CD4-positive, alpha-beta T cell treated with Interleukin-2 at 100 ng/mL for 4 hours (primary cell): ENCODE measurements at regions not wholly inside any gene's neighbourhood (a gene's known extent, or its start where the extent isn't known, plus 50 kb on each side); places are given as distances from the start of the nearest gene placed in this dataset.

ENCODE experiments used
- DNase-seq: peaks from one replicate; pipeline ENCODE4 v3.0.0-alpha.2; 2020; ENCODE audit warnings: low spot score

DNA sequence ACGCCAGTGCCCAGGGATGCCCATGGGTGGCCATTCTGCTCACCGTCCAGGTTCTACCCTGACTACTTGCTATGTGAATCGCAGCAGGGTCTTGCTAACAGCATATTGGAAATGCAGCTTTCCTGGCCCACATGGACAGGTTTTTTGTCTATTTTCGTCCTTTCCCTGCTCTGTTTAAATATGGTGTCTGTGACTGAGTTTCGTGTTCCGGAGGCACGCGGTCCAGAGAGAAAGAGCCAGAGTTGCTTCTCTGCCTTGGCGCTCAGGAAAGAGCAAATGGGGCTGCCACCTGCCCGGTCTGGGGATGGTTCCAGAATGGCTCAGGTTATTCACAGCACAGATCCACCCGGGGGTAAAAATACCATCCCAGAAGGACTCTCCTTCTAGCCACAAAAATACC is 456.2 kb downstream of the BCL11A start:
- no peak for DNase-seq

DNA sequence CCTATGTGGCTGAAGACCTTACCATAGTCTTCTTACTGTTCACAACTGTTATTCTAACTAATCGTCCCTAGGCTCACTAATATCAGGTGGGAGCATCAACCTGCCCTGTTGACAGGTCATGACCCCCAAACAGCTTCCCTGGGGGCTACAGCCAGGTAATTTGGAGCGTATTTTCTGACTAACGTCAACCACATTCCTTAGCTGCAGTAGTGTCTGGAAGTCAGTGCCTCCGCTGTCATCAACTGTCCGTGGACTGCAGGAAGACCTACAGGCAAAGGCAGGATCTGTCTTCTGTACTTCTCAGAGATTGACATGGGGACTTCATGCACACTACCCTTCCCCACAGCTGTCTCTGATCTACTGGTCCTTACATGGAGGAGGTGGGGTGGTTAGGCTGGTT is 456.9 kb downstream of the BCL11A start:
- DNase-seq: no peak

DNA sequence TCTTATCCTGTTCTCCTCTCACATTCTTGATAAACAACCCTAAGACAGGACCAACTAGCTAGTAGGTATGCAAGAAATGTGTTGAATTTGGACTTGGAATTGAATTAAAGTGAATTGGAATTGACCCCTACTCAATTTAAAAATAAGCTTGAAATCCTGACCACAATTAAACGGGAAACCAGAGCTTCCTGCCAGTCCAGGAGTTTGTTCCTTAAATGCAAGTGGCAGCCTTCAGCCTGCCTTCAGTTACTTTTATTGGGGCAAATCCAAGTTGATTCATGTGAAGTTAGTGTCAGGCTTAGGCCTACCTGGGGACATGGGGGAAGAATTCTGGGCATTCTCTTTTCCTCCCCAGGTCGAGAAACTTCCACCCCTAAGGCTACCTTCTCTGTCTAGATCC is 457.6 kb downstream of the BCL11A start:
- no peak for DNase-seq

DNA sequence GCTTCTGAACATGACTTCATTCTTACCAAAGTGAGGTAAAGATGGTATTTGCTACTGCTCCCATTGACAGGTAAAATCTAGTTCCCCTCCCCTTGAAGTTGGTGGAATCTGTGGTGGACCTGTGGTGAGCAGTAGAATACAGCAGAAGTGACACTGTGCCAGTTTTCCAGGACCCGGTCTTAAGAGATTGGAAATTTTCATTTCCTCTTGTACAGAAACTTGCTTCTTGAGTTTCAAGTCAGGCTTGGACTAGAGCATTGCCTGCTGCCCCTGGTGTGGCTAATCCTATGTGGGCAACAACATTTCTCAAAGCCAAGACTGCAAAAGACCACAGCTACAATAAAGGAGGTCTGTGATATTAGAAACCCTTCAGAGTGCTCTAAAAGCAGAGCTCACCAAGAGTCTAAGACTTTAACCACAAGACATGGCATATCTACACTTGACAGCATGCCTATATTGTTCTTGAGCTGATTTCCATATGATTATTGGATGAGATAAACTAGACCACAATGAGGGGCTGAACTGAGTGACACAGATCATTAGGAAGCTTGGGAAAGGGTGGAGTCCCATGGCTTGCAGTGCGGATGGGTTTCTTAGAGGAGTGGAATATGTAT is 458.1 kb downstream of the BCL11A start:
- no peak for DNase-seq

DNA sequence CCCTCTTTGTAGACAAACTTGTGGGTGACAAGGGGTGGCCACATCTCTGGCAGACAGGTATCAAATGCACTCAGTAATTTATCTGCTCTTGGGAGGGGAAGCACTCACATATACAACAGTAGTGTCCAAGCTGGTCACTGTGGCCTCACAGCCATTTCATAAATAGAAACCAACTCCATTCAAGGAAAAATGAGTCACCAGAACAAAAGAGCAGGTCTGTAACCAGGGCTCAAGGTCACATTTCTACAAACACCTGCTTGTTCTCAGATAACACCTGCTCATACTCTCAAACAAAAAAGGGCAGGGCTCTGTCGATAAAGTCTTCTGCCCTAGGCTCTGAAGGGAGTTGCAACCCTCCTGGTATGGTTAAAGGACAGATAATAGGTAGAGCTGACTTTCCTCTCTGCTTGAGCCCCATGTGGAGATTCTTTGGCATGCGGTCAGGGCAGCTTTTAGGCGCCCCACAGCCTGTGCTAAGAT is 459.0 kb downstream of the BCL11A start:
- no peak for DNase-seq

DNA sequence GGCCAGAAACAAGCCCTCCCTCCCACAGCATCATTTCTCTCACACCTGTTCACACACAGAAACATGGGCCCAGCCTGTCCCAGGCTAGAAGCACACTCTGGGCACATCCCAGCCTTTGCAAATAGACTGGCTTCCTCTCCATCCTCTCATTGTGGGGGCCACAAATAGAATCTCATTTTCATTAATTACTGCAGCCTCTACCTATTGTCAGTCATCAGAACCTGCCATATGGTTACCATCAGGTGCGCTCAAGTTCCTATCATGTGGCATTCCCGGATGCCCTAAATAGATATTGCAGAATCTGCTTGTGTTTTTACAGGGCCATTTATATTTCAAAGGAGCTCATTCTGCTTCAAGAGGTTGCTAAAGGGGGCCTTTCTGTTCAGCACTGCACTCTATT is 460.7 kb downstream of the BCL11A start:
- DNase-seq: no peak

DNA sequence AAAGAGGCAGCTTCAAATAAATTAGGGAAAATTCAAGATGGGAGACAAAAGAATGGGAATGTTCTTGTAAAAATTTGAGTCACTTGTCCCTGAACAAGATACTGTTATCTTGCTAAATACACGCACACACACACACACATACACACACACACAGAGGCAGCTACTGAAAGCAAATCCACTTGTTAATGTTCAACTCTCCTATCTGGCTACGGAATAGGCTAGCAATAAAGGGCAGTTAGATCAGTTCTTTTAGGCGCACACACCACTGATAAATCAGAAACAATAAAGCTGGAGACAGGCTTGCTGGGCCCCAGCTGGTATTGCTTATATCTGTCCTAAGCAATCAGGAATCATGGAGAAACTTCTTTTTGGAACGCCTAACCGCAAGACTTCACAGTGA is 461.6 kb downstream of the BCL11A start:
- DNase-seq: no peak

DNA sequence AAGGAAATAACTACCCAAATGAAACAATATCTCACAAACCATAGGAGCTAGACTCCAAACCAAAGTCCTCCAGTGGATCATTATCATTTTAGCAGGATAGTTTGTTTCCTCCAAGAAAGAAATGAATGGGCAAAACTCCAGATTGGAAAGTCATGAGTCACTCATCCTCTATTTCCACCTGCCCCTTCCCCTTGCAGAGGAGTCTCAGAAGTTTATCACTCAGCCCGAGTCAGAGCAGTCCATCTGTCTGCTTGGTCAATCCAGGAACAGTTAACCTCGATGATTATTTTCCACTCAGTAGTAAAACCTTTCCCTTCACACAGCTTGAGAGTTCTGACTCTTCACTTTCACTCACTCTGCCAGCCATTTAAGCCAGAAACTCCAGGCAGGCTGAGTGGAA is 462.2 kb downstream of the BCL11A start:
- DNase-seq: no peak

DNA sequence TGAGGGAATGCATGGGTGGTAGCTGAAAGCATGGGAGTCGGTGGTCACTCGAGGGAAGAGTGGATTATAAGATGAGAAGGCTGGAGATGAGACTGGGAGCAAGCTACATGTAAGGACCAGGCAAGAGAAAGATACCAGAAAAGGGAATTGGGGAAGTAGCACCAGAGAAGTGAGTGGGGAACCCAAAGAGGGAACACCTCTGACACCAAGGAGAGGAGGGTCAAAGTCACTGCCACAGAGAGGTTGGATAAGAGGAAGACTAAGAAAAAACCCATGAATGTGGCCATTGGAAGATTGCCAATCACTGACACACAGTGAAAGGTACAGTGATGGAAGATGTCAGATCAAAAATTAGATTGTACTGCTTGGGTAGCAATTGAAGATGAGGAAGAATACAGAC is 473.9 kb downstream of the BCL11A start:
- DNase-seq: no peak

DNA sequence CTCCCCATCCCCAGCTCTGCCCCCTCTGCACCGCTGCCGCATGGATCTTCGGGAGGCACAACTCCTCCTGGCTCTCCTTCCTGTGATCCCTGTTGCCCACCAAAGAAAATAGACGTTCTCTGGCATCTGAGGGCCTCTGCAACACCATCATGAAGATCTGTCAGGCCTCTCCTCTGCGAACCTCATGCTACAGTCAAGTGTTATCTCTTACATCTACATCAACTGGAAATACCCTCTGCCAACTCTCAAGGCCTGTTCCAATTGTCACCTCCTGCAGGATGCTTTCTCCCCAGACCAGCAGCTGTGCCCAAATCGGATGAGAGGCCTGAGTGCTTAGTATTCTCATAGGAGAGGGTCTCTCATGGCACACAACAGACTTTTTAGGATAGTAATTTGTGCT is 478.4 kb downstream of the BCL11A start:
- DNase-seq: no peak

DNA sequence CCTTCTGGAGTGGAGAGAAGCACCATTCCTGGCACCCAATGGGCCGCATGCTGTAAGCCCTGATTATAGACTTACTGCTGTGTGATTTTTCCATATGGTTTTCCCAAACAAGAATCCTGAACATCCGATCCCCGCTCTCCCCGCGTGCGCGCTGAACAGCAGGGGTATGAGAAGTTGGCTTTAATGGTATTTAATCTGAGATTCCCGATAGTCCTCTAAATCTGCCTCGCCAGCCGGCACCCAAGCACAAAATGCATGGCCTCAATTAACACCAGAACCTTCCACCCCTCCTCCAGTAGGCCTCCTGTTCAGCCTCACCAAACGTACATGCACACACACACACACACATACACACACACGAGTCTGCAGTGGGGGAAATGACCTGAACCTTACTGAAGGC is 480.3 kb downstream of the BCL11A start:
- no peak for DNase-seq

DNA sequence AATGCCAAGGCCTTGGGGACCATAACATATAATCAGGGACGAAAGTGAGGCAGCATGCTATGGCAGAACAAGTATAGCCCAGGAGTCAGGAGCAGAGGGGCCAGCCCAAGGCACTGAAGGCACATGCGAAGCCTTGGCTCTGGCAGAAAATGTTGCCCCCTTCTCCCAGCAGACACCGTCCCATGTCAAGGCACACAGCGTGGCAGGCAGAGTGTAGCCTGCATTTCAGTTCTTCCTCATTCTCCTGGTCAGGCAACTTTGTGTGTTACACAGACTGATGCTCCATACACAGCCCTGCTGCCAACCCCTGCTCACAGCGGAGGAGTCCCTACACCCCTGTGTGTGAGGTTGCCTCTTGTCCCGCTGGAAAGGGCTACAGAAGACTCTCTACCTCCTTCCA is 480.8 kb downstream of the BCL11A start:
- DNase-seq: no peak

DNA sequence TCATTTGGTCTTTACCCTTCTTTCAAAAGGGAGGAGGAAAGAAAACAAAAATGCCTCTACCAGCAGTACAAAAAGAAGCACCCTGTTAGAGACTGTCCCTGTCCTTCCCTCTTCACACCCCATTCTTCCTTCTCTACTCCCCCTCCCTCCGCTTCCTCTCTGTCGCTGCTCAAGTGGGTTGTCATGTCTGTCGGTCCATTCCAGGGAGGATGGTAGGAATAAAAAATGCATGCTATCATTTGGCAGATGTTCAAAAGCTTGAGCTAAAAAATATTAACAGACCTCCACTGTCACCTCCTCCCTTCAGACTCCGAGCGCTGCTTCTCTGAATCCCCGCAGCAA is 482.0 kb downstream of the BCL11A start:
- no peak for DNase-seq

DNA sequence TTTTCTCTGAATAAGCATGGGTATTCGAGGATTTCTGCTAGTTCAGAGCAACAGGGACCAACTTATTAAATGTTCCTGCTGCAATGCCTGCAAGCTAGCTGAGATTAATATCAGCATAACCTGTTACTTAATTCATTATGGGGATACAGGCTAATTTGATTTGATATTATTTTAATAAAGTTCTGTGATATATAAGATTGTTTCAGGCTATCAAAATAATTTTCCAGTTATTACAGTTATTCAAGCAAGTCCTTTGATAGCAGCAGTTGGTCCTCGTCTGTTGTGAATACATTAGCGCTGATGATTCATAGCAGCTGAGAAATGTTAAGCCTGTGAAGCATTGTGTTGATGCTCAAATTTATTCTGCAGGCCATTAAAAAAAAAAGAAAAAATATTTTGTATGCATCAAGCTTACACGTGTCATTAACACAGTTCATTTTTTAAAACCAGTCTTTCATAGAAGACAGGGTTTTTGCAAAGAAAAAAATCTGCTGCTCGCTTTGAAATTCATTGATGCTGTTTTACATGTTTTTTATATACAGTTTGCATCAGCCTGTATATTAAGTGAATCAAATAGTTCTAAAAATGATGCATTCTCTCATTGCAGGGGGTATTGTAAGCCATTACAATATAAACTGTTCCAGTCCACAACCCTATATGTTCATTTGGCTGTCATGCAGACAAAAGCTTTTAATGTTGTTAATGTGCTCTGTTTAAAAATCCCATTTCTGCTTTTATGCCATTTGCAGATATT is 482.5 kb downstream of the BCL11A start:
- DNase-seq: no peak

DNA sequence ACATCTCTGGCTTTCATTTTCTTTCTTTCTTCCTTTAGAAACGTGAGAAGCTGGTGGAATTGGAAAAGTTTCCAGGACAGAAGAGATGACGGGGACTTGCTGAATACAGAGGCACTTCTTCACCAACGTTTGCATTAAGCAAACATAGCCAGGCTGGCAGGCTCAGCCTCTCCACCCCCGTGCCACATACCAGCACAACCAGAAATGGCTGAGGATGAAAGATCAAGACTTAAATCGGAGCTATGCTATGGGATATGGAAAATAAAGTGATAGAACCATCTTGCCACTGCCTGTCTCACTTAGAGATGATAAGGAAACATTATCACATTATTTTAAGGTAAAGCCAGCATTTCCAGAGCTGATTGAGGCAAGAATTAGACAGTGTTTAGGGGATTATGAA is 483.3 kb downstream of the BCL11A start:
- DNase-seq: no peak

DNA sequence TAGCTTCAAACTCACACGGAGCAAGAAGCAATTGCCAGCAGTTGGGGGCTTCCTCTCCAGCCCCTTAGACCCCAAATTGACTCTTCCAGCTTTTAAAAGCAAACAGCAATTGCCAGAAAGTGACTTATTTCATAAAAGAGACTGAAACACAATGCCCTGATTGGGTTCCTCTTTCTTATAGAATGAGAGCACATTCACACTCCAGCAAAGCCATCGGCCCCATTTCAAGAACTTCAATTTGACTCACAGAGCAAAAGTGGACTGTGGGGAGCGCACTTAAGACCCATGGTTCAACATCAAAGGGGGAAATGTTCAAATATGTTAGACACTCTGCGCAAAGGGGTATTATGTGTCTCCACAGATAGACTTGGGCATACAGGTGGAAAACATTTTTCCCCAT is 484.7 kb downstream of the BCL11A start:
- no peak for DNase-seq

DNA sequence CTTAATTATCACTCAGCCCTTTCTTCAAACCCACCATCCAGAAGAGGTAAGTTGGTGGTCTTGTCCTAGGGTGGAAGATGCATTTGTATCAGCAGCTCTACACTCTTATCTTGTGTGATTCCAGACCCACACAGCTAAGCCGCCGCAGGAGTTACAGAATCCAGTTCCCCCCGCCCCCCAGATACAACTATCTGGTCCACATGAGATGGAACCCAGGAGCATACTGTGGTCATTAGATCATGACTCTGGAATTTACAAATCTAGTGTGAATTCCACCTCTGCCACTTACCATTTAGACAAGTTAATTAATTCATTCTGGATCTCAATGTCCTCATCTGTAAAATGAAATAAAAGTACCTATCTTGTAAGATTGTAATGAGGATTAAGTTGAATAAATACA is 486.4 kb downstream of the BCL11A start:
- DNase-seq: no peak

DNA sequence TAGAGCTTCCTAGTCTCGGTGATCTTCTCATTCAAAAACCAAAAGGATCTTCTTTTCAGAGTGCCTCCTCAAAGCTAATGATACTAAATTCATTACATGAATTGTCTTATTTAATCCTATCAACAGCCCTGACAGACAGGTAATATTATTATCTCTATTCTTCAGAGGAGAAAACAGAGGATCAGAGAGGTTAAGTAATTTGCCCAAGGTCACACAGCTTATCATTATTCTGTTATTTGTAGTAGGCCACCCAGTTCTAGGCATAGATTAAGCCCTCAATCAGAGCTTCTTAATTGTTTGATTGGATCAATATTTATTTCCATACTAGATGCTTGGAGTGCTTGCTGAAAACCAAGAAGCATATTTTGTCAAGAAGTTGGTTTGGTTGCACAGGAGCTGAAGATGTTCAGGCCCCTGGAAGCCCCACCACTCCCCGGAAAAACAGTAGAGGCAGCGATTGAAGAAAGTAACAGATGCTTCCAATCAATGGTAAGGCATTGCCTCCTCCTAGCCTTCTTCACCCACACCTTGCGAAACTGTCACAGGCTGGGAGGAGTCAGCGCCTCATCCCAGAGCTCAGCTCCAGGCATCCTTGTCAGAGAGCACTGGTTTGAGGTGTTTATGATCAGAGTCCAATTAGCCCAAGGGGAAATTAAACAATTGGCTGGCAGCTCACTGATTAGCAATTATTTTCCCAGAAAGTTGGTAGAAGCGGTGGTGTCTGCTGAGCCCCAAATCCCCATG is 487.2 kb downstream of the BCL11A start:
- no peak for DNase-seq

DNA sequence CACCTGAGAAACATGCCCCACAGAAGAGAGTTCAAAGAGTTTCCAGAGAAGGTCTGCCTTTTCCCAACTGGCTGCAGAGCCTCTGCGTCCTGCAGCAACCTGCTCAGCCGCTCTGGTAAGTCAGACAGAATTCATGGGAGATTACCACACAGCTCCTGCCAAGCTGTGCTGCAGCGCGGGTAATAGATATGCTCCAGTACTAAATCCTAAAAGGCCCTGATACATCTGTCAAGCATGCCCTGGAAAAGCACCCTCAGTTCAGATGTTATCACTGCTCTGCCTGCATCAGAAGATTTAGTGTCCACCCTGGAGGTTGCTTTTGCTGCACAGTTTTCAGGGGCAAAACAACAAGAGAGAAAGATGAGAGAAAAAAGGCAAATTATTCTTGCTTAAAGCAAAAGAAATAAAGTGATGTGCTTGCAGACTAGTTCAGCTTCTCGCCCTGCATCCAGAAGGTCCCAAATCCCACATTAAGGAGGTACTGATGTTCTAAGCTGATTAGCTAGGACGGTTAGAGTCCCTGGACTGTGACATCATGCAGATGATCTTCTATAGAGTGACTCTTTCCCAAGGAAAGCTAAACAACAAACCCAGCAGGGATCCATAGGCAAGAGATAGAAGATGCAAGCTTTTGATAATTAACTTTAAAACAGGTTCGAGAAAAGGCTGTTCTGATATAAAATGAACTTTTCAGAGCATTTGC is 488.6 kb downstream of the BCL11A start:
- DNase-seq: no peak

DNA sequence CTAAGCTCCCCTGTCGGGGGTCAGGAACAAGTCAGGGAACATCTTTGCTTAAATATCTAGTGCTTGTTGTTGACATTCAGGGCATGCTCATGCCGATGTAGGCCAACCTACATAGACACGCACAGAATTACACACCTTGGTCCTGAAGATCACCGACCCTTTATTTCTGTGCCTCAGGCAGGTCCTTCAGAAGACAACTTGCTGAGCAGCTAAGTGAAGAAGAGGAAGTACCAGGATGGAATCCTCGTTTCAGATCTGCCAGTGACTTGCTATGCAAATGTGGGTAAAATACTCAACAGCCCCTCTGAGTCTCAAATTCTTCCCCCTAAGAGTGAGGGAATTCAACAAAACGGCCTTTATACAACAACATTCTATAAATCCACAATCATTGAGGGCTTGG is 494.7 kb downstream of the BCL11A start:
- DNase-seq: no peak

DNA sequence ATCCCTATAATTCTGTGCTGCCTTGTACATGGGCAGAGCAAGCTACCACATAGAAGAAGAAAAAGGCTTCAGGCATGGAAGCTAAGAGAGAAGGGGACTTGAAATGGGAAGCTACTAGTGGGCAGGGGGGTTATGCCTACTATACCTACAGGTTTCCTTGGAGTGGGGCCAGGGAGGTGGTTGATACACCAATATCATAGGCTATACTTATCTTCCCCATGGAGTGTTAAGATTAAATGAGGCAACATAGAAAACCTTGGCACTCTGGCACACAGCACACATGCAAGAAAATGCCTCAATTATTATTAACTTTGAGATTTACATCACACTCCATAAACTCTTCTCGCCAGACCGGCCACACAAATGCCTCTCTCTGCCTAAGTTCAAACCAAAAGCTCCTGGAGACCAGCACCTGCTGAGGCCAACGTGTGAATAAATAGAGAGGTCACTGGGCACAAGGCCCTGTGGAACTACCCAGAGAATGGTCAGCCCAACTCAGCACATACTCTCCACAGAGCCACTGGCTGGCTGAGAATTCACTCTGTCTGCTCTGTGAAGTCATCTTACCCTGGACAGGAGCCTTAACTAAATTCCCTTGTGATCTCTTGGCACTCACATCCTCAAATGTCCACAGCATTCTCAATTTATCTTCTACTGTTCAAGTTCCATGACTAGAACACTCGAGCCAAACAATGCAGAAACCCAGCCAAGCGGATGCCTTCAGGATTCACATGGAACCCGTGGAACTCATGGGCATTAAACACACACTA is 498.7 kb downstream of the BCL11A start:
- DNase-seq: no peak

DNA sequence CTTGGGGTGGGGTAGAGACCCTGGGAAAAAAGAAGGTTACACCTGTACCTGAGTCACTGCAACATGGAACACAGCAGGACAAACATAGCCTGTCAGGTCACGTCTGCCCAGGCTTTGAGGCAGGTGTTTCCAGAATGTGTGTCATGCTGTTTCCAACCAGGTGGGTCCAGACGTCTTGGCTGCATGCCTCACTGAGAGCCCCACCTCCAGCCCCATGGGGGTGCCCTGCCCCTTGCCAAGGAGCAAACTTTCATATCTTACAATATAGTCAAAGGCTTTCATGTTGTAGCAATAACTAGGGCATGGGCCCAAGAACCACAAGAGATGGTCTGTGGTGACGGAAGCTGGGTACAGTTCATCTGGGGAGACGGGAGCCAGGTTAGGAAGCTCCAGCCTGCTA is 499.7 kb downstream of the BCL11A start:
- DNase-seq: no peak
